Keratinocyte (primary cell): ENCODE measurements at regions not wholly inside any gene's neighbourhood (a gene's known extent, or its start where the extent isn't known, plus 50 kb on each side); places are given as distances from the start of the nearest gene placed in this dataset.

ENCODE experiments used
- DNase-seq: peaks from one replicate; pipeline ENCODE4 v3.0.0-alpha.2; 2011; ENCODE audit warnings: low read depth, missing footprints, low spot score
- FAIRE-seq: peaks from 2 replicates; lab custom pipeline; 2011; peaks lifted over from hg19 to GRCh38; lab: Jason Lieb, UNC
- H2AFZ ChIP-seq: 2 replicates; pipeline ENCODE4 v1.6.0; 2012; ENCODE audit warnings: low read length, control low read depth, inconsistent platforms; ENCODE audit not compliant: control insufficient read depth
- H3K27ac ChIP-seq: 2 replicates; pipeline ENCODE4 v1.5.1; 2011; ENCODE audit warnings: low read length; ENCODE audit not compliant: control insufficient read depth, insufficient read depth
- H3K27me3 ChIP-seq: 3 replicates; pipeline ENCODE4 v1.6.0; 2011; ENCODE audit warnings: low read length; ENCODE audit not compliant: control insufficient read depth, insufficient read depth; ENCODE audit errors: extremely low read depth
- H3K36me3 ChIP-seq, 2 experiments: 2 replicates in 1 of 2; 3 replicates in 1 of 2; pipeline ENCODE4 v1.5.1; 2011; ENCODE audit warnings: low read length in 2 of 2, mild to moderate bottlenecking in 1 of 2; ENCODE audit not compliant: control insufficient read depth in 2 of 2, insufficient read depth in 2 of 2; ENCODE audit errors: extremely low read depth in 1 of 2
- H3K4me1 ChIP-seq: 3 replicates; pipeline ENCODE4 v1.5.1; 2011; ENCODE audit warnings: low read length; ENCODE audit not compliant: control insufficient read depth, insufficient read depth; ENCODE audit errors: extremely low read depth
- H3K4me2 ChIP-seq: 3 replicates; pipeline ENCODE4 v1.6.0; 2011; ENCODE audit warnings: low read depth, low read length; ENCODE audit not compliant: control insufficient read depth, insufficient read depth; ENCODE audit errors: extremely low read depth
- H3K4me3 ChIP-seq, 3 experiments: fragments of 200-600 bp in 1 of 3; sonication (generic) in 1 of 3; 2 replicates in 2 of 3; 3 replicates in 1 of 3; pipeline ENCODE4 v1.5.1; 2011 to 2016; ENCODE audit warnings: low read length in 3 of 3, mild to moderate bottlenecking in 3 of 3, control low read depth in 2 of 3, inconsistent platforms in 1 of 3, low read depth in 1 of 3, mixed read lengths in 1 of 3, mixed run types in 1 of 3, moderate library complexity in 1 of 3; ENCODE audit not compliant: control insufficient read depth in 2 of 3, insufficient read depth in 2 of 3; ENCODE audit errors: extremely low read depth in 1 of 3
- H3K79me2 ChIP-seq: 2 replicates; pipeline ENCODE4 v1.6.0; 2012; ENCODE audit warnings: low read length; ENCODE audit not compliant: control insufficient read depth, insufficient read depth
- H3K9ac ChIP-seq: 3 replicates; pipeline ENCODE4 v1.6.0; 2011; ENCODE audit warnings: low read length; ENCODE audit not compliant: control insufficient read depth, insufficient read depth; ENCODE audit errors: extremely low read depth
- H3K9me1 ChIP-seq: 3 replicates; pipeline ENCODE4 v1.6.0; 2011; ENCODE audit warnings: low read length; ENCODE audit not compliant: control insufficient read depth, insufficient read depth; ENCODE audit errors: extremely low read depth
- H3K9me3 ChIP-seq: 2 replicates; pipeline ENCODE4 v1.5.1; 2012; ENCODE audit warnings: low read depth, low read length; ENCODE audit not compliant: control insufficient read depth
- H4K20me1 ChIP-seq: 3 replicates; pipeline ENCODE4 v1.6.0; 2011; ENCODE audit warnings: low read length; ENCODE audit not compliant: control insufficient read depth, insufficient read depth; ENCODE audit errors: extremely low read depth
- EZH2 ChIP-seq: IDR thresholded peaks from one replicate; pipeline ENCODE4 v1.6.1; 2012; ENCODE audit warnings: inconsistent platforms, mild to moderate bottlenecking, low read length, moderate library complexity
- dilution Hi-C: fragments of 300-500 bp; cut with MboI; formaldehyde crosslinking; loops from one replicate; pipeline ENCODE4 v1.7.0; 2020; ENCODE audit warnings: low sequenced_read_pairs; ENCODE audit not compliant: extremely low pct_ligation_motif_present
- TF ChIP-seq, protein P1 (sequence below), 3 experiments: IDR thresholded peaks in 1 of 3; conservative IDR thresholded peaks in 1 of 3; optimal IDR thresholded peaks in 1 of 3; 2 replicates in 2 of 3; 3 replicates in 1 of 3; pipeline versions ENCODE3 to v1.5.1; 2011; ENCODE audit warnings: low read length in 3 of 3, mild to moderate bottlenecking in 3 of 3, moderate library complexity in 2 of 3, control low read depth in 1 of 3, inconsistent platforms in 1 of 3; ENCODE audit not compliant: insufficient read depth in 2 of 3; ENCODE audit errors: extremely low read depth in 1 of 3

DNA sequence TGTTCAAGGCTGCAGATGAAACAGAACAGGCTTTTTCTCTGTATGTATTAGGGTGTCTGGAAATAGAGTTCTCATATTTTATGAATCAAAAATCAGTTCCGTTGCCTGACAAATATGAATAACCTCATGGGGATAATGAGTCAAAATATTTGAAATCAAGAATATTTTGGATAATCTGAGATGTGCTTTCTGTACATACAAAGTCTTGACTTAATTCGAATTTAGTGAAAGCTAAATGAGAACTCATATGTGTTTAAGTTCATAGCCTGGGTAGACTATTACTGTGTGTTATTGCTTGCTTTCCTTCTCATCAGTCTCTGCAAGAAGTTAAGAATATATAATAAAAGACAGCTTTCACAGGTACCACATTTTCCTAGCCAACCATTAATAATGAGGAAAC, 689.0 kb downstream of the REEP3 start:
- TF ChIP-seq, protein P1, sequence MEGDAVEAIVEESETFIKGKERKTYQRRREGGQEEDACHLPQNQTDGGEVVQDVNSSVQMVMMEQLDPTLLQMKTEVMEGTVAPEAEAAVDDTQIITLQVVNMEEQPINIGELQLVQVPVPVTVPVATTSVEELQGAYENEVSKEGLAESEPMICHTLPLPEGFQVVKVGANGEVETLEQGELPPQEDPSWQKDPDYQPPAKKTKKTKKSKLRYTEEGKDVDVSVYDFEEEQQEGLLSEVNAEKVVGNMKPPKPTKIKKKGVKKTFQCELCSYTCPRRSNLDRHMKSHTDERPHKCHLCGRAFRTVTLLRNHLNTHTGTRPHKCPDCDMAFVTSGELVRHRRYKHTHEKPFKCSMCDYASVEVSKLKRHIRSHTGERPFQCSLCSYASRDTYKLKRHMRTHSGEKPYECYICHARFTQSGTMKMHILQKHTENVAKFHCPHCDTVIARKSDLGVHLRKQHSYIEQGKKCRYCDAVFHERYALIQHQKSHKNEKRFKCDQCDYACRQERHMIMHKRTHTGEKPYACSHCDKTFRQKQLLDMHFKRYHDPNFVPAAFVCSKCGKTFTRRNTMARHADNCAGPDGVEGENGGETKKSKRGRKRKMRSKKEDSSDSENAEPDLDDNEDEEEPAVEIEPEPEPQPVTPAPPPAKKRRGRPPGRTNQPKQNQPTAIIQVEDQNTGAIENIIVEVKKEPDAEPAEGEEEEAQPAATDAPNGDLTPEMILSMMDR (optimal IDR thresholded peaks at IDR 0.05 in 1 of 3, IDR thresholded peaks at IDR 0.05 in 1 of 3, conservative IDR thresholded peaks at IDR 0.05 in 1 of 3; ENCODE audit: extremely low read depth in 1 of 3, insufficient read depth in 2 of 3, low read length in 3 of 3) = no peak
- TF ChIP-seq EZH2 = no peak
- no peaks in the 10 kb centered on the region for H3K4me1 ChIP-seq
- H3K9ac ChIP-seq = no peak overlapping the region
- no peak overlapping the region for H3K27ac ChIP-seq
- H3K9me3 ChIP-seq = peaks cover 1% of the 10 kb centered on the region
- H3K79me2 ChIP-seq = no peaks in the 10 kb centered on the region
- DNase-seq = no peak
- dilution Hi-C loops = no loop called here
- no peaks in the 10 kb centered on the region for H4K20me1 ChIP-seq
- H3K27me3 ChIP-seq = no peaks in the 10 kb centered on the region
- H3K9me1 ChIP-seq = no peaks in the 10 kb centered on the region
- no peak overlapping the region for H2AFZ ChIP-seq
- no peak for FAIRE-seq
- no peaks in the 10 kb centered on the region for H3K36me3 ChIP-seq
- H3K4me2 ChIP-seq = no peak overlapping the region
- H3K4me3 ChIP-seq = no peak overlapping the region

DNA sequence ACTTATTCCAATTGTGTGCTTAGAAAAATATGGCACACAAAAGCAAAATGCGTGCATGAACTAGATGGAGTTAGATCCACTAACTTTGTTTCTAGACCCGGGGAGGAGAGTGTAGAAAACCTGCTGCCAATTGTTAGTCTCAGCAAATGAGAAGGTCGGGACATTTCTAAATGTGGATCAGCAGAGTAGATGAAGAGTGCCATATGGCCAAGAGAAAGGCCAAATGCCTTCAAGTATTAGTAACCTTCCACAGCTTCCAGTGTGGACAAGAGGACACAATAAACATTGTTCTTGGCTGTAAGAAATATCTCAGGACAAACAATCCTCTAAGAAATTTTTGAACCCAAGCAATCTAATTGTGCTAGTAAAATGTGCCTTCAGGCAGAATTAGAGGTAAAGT, 690.3 kb downstream of the REEP3 start:
- no peak overlapping the region for H3K27ac ChIP-seq
- no peak overlapping the region for H2AFZ ChIP-seq
- no peak overlapping the region for H3K4me3 ChIP-seq
- no peak overlapping the region for H3K9ac ChIP-seq
- no peak for TF ChIP-seq EZH2
- TF ChIP-seq, protein P1 (optimal IDR thresholded peaks at IDR 0.05 in 1 of 3, IDR thresholded peaks at IDR 0.05 in 1 of 3, conservative IDR thresholded peaks at IDR 0.05 in 1 of 3; ENCODE audit: extremely low read depth in 1 of 3, insufficient read depth in 2 of 3, low read length in 3 of 3) = no peak
- H3K27me3 ChIP-seq = no peaks in the 10 kb centered on the region
- no peaks in the 10 kb centered on the region for H4K20me1 ChIP-seq
- no peaks in the 10 kb centered on the region for H3K36me3 ChIP-seq
- H3K79me2 ChIP-seq = no peaks in the 10 kb centered on the region
- no peak for FAIRE-seq
- dilution Hi-C loops = no loop called here
- H3K9me1 ChIP-seq = no peaks in the 10 kb centered on the region
- no peaks in the 10 kb centered on the region for H3K4me1 ChIP-seq
- DNase-seq = no peak
- H3K4me2 ChIP-seq = no peak overlapping the region
- peaks cover 1% of the 10 kb centered on the region for H3K9me3 ChIP-seq
